Osteoblast (primary cell): ENCODE measurements at regions not wholly inside any gene's neighbourhood (a gene's known extent, or its start where the extent isn't known, plus 50 kb on each side); places are given as distances from the start of the nearest gene placed in this dataset.

Experiments
- DNase-seq: peaks from one replicate; pipeline ENCODE4 v3.0.0; 2011; ENCODE audit warnings: low spot score, mixed read lengths; ENCODE audit not compliant: insufficient read length; ENCODE audit errors: missing footprints
- H2AFZ ChIP-seq: 2 replicates; pipeline ENCODE4 v1.6.0; 2011; ENCODE audit warnings: mild to moderate bottlenecking, low read length
- H3K27ac ChIP-seq: 2 replicates; pipeline ENCODE4 v1.5.1; 2011; ENCODE audit warnings: mild to moderate bottlenecking, low read depth, low read length, moderate library complexity
- H3K27me3 ChIP-seq: 2 replicates; pipeline ENCODE4 v1.6.0; 2012; ENCODE audit warnings: mild to moderate bottlenecking, control low read depth, inconsistent platforms, low read length, moderate library complexity; ENCODE audit not compliant: insufficient read depth
- H3K36me3 ChIP-seq: 2 replicates; pipeline ENCODE4 v1.5.1; 2011; ENCODE audit warnings: mild to moderate bottlenecking, low read length, control low read depth, moderate library complexity; ENCODE audit not compliant: insufficient read depth
- H3K4me1 ChIP-seq: 2 replicates; pipeline ENCODE4 v1.5.1; 2011; ENCODE audit warnings: mild to moderate bottlenecking, low read length, control low read depth, moderate library complexity; ENCODE audit not compliant: insufficient read depth
- H3K4me2 ChIP-seq: 2 replicates; pipeline ENCODE4 v1.6.0; 2011; ENCODE audit warnings: mild to moderate bottlenecking, low read length; ENCODE audit not compliant: insufficient read depth
- H3K4me3 ChIP-seq: fragments of 200-600 bp; sonication (generic); 3 replicates; pipeline ENCODE4 v1.5.1; 2012; ENCODE audit warnings: mild to moderate bottlenecking, low read length, inconsistent platforms; ENCODE audit not compliant: insufficient read depth
- H3K79me2 ChIP-seq: 2 replicates; pipeline ENCODE4 v1.6.0; 2012; ENCODE audit warnings: mild to moderate bottlenecking, low read length, control low read depth, inconsistent platforms; ENCODE audit not compliant: insufficient read depth
- H3K9me3 ChIP-seq: 2 replicates; pipeline ENCODE4 v1.5.1; 2011; ENCODE audit warnings: low read depth, low read length, control low read depth
- H4K20me1 ChIP-seq: 2 replicates; pipeline ENCODE4 v1.6.0; 2012; ENCODE audit warnings: mild to moderate bottlenecking, low read length, control low read depth; ENCODE audit not compliant: insufficient read depth
- CTCF ChIP-seq: IDR thresholded peaks from 2 replicates; pipeline ENCODE4 v1.5.1; 2011; ENCODE audit warnings: mild to moderate bottlenecking, low read depth, low read length, moderate library complexity; ENCODE audit errors: extremely low read depth

- H3K27ac ChIP-seq, result no peak overlapping the region
- no peak overlapping the region for H2AFZ ChIP-seq
- H3K27me3 ChIP-seq, result no peaks in the 10 kb centered on the region
- no peak for TF ChIP-seq CTCF
- no peaks in the 10 kb centered on the region for H3K79me2 ChIP-seq
- H3K9me3 ChIP-seq, result no peaks in the 10 kb centered on the region
- H4K20me1 ChIP-seq, result no peaks in the 10 kb centered on the region
- H3K4me3 ChIP-seq, result no peak overlapping the region
- no peak overlapping the region for H3K4me2 ChIP-seq
- DNase-seq, result no peak
- H3K4me1 ChIP-seq, result no peaks in the 10 kb centered on the region
- H3K36me3 ChIP-seq, result no peaks in the 10 kb centered on the region
These were observed 51.4 kb upstream of the TMEM132E start for GRCh38 chr17:34527908-34528470.

- no peak for DNase-seq
- H4K20me1 ChIP-seq, result no peaks in the 10 kb centered on the region
- no peaks in the 10 kb centered on the region for H3K9me3 ChIP-seq
- no peak overlapping the region for H3K4me2 ChIP-seq
- TF ChIP-seq CTCF, result no peak
- no peaks in the 10 kb centered on the region for H3K4me1 ChIP-seq
- H3K27me3 ChIP-seq, result no peaks in the 10 kb centered on the region
- no peak overlapping the region for H2AFZ ChIP-seq
- H3K36me3 ChIP-seq, result no peaks in the 10 kb centered on the region
- no peaks in the 10 kb centered on the region for H3K79me2 ChIP-seq
- no peak overlapping the region for H3K27ac ChIP-seq
- no peak overlapping the region for H3K4me3 ChIP-seq
These were observed 52.1 kb upstream of the TMEM132E start for GRCh38 chr17:34527136-34527907.

- no peaks in the 10 kb centered on the region for H3K9me3 ChIP-seq
- no peak for TF ChIP-seq CTCF
- no peaks in the 10 kb centered on the region for H3K27me3 ChIP-seq
- no peak overlapping the region for H2AFZ ChIP-seq
- no peak for DNase-seq
- no peaks in the 10 kb centered on the region for H3K79me2 ChIP-seq
- H4K20me1 ChIP-seq, result no peaks in the 10 kb centered on the region
- no peak overlapping the region for H3K4me3 ChIP-seq
- H3K4me1 ChIP-seq, result no peaks in the 10 kb centered on the region
- no peak overlapping the region for H3K4me2 ChIP-seq
- H3K36me3 ChIP-seq, result no peaks in the 10 kb centered on the region
- no peak overlapping the region for H3K27ac ChIP-seq
These were observed 53.7 kb upstream of the TMEM132E start for GRCh38 chr17:34525651-34526050.

GRCh38 chr17:34521955-34522354, 57.4 kb upstream of the TMEM132E start:
- Histone ChIP-seq H3K27ac (no peak overlapping the region), H3K4me3 (no peak overlapping the region), H4K20me1 (no peaks in the 10 kb centered on the region), H2AFZ (no peak overlapping the region), H3K36me3 (no peaks in the 10 kb centered on the region), H3K79me2 (no peaks in the 10 kb centered on the region), H3K4me2 (no peak overlapping the region), H3K27me3 (no peaks in the 10 kb centered on the region), H3K4me1 (no peaks in the 10 kb centered on the region), H3K9me3 (no peaks in the 10 kb centered on the region)
- no peak for TF ChIP-seq CTCF
- DNase-seq, result no peak
